ENCODE measurements at regions not wholly inside any gene's neighbourhood (a gene's known extent, or its start where the extent isn't known, plus 50 kb on each side); places are given as distances from the start of the nearest gene placed in this dataset.

- Histone ChIP-seq H3K27me3 (ENCODE audit: insufficient read depth in 3 of 3, low read length in 2 of 3) (no peaks in the 10 kb centered on the region), H3K4me1 (no peaks in the 10 kb centered on the region), H3K4me3 (no peak overlapping the region), H3K36me3 (ENCODE audit: insufficient read depth in 1 of 2, low read depth in 1 of 2) (no peaks in the 10 kb centered on the region), H3K9me3 (no peaks in the 10 kb centered on the region), H3K27ac (no peak overlapping the region)
- ATAC-seq (no peak), DNase-seq (no peak)
- intact Hi-C loops (cut with DNase I), result no loop called here
- TF ChIP-seq, protein P1, sequence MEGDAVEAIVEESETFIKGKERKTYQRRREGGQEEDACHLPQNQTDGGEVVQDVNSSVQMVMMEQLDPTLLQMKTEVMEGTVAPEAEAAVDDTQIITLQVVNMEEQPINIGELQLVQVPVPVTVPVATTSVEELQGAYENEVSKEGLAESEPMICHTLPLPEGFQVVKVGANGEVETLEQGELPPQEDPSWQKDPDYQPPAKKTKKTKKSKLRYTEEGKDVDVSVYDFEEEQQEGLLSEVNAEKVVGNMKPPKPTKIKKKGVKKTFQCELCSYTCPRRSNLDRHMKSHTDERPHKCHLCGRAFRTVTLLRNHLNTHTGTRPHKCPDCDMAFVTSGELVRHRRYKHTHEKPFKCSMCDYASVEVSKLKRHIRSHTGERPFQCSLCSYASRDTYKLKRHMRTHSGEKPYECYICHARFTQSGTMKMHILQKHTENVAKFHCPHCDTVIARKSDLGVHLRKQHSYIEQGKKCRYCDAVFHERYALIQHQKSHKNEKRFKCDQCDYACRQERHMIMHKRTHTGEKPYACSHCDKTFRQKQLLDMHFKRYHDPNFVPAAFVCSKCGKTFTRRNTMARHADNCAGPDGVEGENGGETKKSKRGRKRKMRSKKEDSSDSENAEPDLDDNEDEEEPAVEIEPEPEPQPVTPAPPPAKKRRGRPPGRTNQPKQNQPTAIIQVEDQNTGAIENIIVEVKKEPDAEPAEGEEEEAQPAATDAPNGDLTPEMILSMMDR (IDR thresholded peaks at IDR 0.05), result no peak
- 71 to 86% (median 78%) methylated on average over 2 of the region's 2 CpGs for WGBS, 3 donors
These were observed 241.6 kb downstream of the CDK5RAP2 start for GRCh38 chr9:120338340-120338739.

DNA sequence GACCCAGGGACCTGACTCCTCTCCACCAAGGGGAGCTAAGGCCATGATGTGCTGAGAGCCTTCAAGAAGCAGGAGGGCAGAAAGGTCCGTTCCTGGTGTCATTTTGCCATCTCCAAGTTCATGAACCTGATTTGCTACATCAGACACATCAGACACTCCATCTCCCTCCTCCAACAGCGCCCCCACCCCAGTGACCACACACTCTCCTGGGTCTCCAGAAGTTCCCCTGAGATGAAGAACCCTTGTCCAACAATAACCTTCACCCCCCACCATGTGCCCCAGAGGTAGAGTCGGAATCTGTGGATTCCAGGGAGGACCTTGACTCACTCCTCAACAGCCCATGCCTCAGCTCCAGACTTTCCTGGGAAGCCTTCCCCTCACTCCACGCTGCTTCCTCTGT is 242.8 kb downstream of the CDK5RAP2 start:
- H3K27ac ChIP-seq, result no peak overlapping the region
- TF ChIP-seq, protein P1 (IDR thresholded peaks at IDR 0.05), result no peak
- ATAC-seq (no peak), DNase-seq (no peak)
- no peaks in the 10 kb centered on the region for H3K9me3 ChIP-seq
- 75 to 85% (median 78%) methylated on average over 4 of the region's 4 CpGs for WGBS, 3 donors
- H3K4me3 ChIP-seq, result no peak overlapping the region
- no peaks in the 10 kb centered on the region for H3K4me1 ChIP-seq
- intact Hi-C loops (cut with DNase I), result no loop called here
- H3K36me3 ChIP-seq (ENCODE audit: insufficient read depth in 1 of 2, low read depth in 1 of 2), result no peaks in the 10 kb centered on the region
- no peaks in the 10 kb centered on the region for H3K27me3 ChIP-seq (ENCODE audit: insufficient read depth in 3 of 3, low read length in 2 of 3)

GRCh38 chr9:120336753-120337090 is 243.2 kb downstream of the CDK5RAP2 start:
- intact Hi-C loops (cut with DNase I), result no loop called here
- Histone ChIP-seq H3K36me3 (ENCODE audit: insufficient read depth in 1 of 2, low read depth in 1 of 2) (no peaks in the 10 kb centered on the region), H3K4me3 (no peak overlapping the region), H3K27me3 (ENCODE audit: insufficient read depth in 3 of 3, low read length in 2 of 3) (no peaks in the 10 kb centered on the region), H3K4me1 (no peaks in the 10 kb centered on the region), H3K27ac (no peak overlapping the region), H3K9me3 (no peaks in the 10 kb centered on the region)
- DNase-seq (no peak), ATAC-seq (no peak)
- 89 to 94% (median 89%) methylated on average over 4 of the region's 4 CpGs for WGBS, 3 donors
- TF ChIP-seq, protein P1 (IDR thresholded peaks at IDR 0.05), result no peak

GRCh38 chr9:120336021-120336752 is 243.8 kb downstream of the CDK5RAP2 start:
- Histone ChIP-seq H3K27me3 (ENCODE audit: insufficient read depth in 3 of 3, low read length in 2 of 3) (no peaks in the 10 kb centered on the region), H3K4me1 (no peaks in the 10 kb centered on the region), H3K36me3 (ENCODE audit: insufficient read depth in 1 of 2, low read depth in 1 of 2) (no peaks in the 10 kb centered on the region), H3K4me3 (no peak overlapping the region), H3K27ac (no peak overlapping the region), H3K9me3 (no peaks in the 10 kb centered on the region)
- DNase-seq (no peak), ATAC-seq (no peak)
- intact Hi-C loops (cut with DNase I), result no loop called here
- 77 to 84% (median 81%) methylated on average over 6 of the region's 6 CpGs for WGBS, 3 donors
- TF ChIP-seq, protein P1 (IDR thresholded peaks at IDR 0.05), result no peak

- TF ChIP-seq, protein P1 (IDR thresholded peaks at IDR 0.05), result no peak
- Histone ChIP-seq H3K9me3 (no peaks in the 10 kb centered on the region), H3K4me3 (no peak overlapping the region), H3K27me3 (ENCODE audit: insufficient read depth in 3 of 3, low read length in 2 of 3) (no peaks in the 10 kb centered on the region), H3K27ac (no peak overlapping the region), H3K4me1 (no peaks in the 10 kb centered on the region), H3K36me3 (ENCODE audit: insufficient read depth in 1 of 2, low read depth in 1 of 2) (no peaks in the 10 kb centered on the region)
- ATAC-seq (no peak), DNase-seq (no peak)
- 93 to 96% (median 95%) methylated on average over 3 of the region's 3 CpGs for WGBS, 3 donors
- intact Hi-C loops (cut with DNase I), result no loop called here
These were observed 248.1 kb downstream of the CDK5RAP2 start for GRCh38 chr9:120331913-120332312.

All from psoas muscle (tissue), 7 donors.